HepG2 (cell line): ENCODE measurements at regions not wholly inside any gene's neighbourhood (a gene's known extent, or its start where the extent isn't known, plus 50 kb on each side); places are given as distances from the start of the nearest gene placed in this dataset.

Experiments used
- ATAC-seq: fragments of 200-7000 bp; cut with Tn5 transposase; 3 replicates; pipeline ENCODE4 v1.9.1; 2020; ENCODE audit warnings: mild to moderate bottlenecking, moderate library complexity
- BruUV-seq: library from RNA; stranded (reverse); fragments of 400-500 nt; replicated peaks from 2 replicates; lab custom pipeline; 2021; lab: Mats Ljungman, UMichigan
- CTCF ChIA-PET: fragments of 300-600 bp; formaldehyde crosslinking; extraction: SDS; loops from one replicate; lab custom pipeline; 2021; ENCODE audit warnings: low total read pairs, inconsistent platforms, low intra/inter-chr PET ratio; lab: Yijun Ruan, JAX
- POLR2A ChIA-PET: fragments of 350-600 bp; sonication (Branson Sonifier 250); formaldehyde crosslinking; loops from one replicate; lab custom pipeline; 2020; ENCODE audit warnings: antibody characterized with exemption, inconsistent platforms; lab: Yijun Ruan, JAX
- DNase-seq: peaks from one replicate; pipeline ENCODE4 v3.0.0-alpha.2; 2015; ENCODE audit warnings: low spot score
- FAIRE-seq: peaks from 3 replicates; lab custom pipeline; 2011; peaks lifted over from hg19 to GRCh38; lab: Jason Lieb, UNC
- H2AFZ ChIP-seq: one replicate; pipeline ENCODE4 v1.6.1; 2011; ENCODE audit warnings: low read length, inconsistent platforms
- H3K27ac ChIP-seq: fragments of 300-600 bp; 3 replicates; pipeline ENCODE4 v1.8.0; 2011; ENCODE audit warnings: mixed run types, mild to moderate bottlenecking, mixed read lengths, low read length, inconsistent platforms; ENCODE audit not compliant: insufficient read depth; ENCODE audit errors: extremely low read length
- H3K27me3 ChIP-seq, 2 experiments: fragments of 200-600 bp in 1 of 2; 2 replicates in 1 of 2; 3 replicates in 1 of 2; pipeline versions ENCODE4 v1.6.0 to v1.8.0; 2011; ENCODE audit warnings: low read length in 2 of 2, mild to moderate bottlenecking in 2 of 2, moderate library complexity in 2 of 2, inconsistent platforms in 1 of 2; ENCODE audit not compliant: insufficient read depth in 2 of 2, control insufficient read depth in 1 of 2
- H3K36me3 ChIP-seq, 2 experiments: fragments of 200-600 bp in 1 of 2; replicated peaks in 1 of 2; 2 replicates in 1 of 2; 3 replicates in 1 of 2; pipeline versions ENCODE4 v1.5.1 to v1.8.0; 2011; ENCODE audit warnings: low read length in 2 of 2, inconsistent platforms in 1 of 2; ENCODE audit not compliant: insufficient read depth in 2 of 2, control insufficient read depth in 1 of 2
- H3K4me1 ChIP-seq: 2 replicates; pipeline ENCODE4 v1.5.1; 2012; ENCODE audit warnings: low read length, inconsistent platforms; ENCODE audit not compliant: insufficient read depth
- H3K4me2 ChIP-seq: 2 replicates; pipeline ENCODE4 v1.6.0; 2011; ENCODE audit warnings: low read depth, low read length, inconsistent platforms
- H3K4me3 ChIP-seq, 3 experiments: fragments of 200-600 bp in 1 of 3; sonication (generic), shearing (Covaris generic) in 1 of 3; replicated peaks in 1 of 3; 2 replicates each; pipeline ENCODE4 v1.5.1; 2011 to 2016; ENCODE audit warnings: low read length in 3 of 3, inconsistent platforms in 2 of 3, low read depth in 2 of 3, mild to moderate bottlenecking in 2 of 3, control low read depth in 1 of 3, mixed read lengths in 1 of 3; ENCODE audit not compliant: insufficient read depth in 1 of 3
- H3K79me2 ChIP-seq: one replicate; pipeline ENCODE4 v1.6.1; 2011; ENCODE audit warnings: low read length, inconsistent platforms; ENCODE audit not compliant: insufficient read depth
- H3K9ac ChIP-seq: 2 replicates; pipeline ENCODE4 v1.6.0; 2011; ENCODE audit warnings: mild to moderate bottlenecking, low read depth, low read length, inconsistent platforms; ENCODE audit not compliant: insufficient read depth
- H3K9me3 ChIP-seq: 2 replicates; pipeline ENCODE4 v1.5.1; 2012; ENCODE audit warnings: mild to moderate bottlenecking, low read length
- H4K20me1 ChIP-seq: 2 replicates; pipeline ENCODE4 v1.6.0; 2011; ENCODE audit warnings: inconsistent platforms, mild to moderate bottlenecking, low read length, moderate library complexity; ENCODE audit not compliant: insufficient read depth
- ARHGAP35 ChIP-seq: sonication (generic); formaldehyde crosslinking; IDR thresholded peaks from 2 replicates; pipeline ENCODE4 v1.9.0; 2022; ENCODE audit warnings: mild to moderate bottlenecking, inconsistent platforms, moderate library complexity, missing genetic modification reagents, borderline replicate concordance
- DMAP1 ChIP-seq: IDR thresholded peaks from 2 replicates; pipeline ENCODE4 v1.6.1; 2016
- FOSL2 ChIP-seq: sonication (generic); formaldehyde crosslinking; IDR thresholded peaks from 2 replicates; pipeline ENCODE4 v1.4.0; 2020; ENCODE audit warnings: missing genetic modification reagents
- HDAC6 ChIP-seq: fragments of 200-600 bp; sonication (generic); IDR thresholded peaks from 2 replicates; pipeline ENCODE4 v1.7.0; 2017; ENCODE audit warnings: mild to moderate bottlenecking, antibody characterized with exemption, low read length, low read depth
- ISX ChIP-seq: sonication (generic); formaldehyde crosslinking; conservative IDR thresholded peaks from 2 replicates; pipeline ENCODE4 v1.5.0; 2020; ENCODE audit warnings: missing genetic modification reagents
- KDM5A ChIP-seq: fragments of 200-600 bp; sonication (generic); IDR thresholded peaks from 2 replicates; pipeline ENCODE4 v1.7.0; 2018; ENCODE audit warnings: antibody characterized with exemption, mild to moderate bottlenecking, low read length, borderline replicate concordance
- KDM6A ChIP-seq: IDR thresholded peaks from 2 replicates; pipeline ENCODE4 v1.6.1; 2016; ENCODE audit warnings: low read depth
- KMT2A ChIP-seq: sonication (generic); formaldehyde crosslinking; IDR thresholded peaks from 2 replicates; pipeline ENCODE4 v1.4.0; 2020; ENCODE audit warnings: missing genetic modification reagents
- NR2F2 ChIP-seq: IDR thresholded peaks from 2 replicates; pipeline ENCODE4 v1.6.1; 2012; ENCODE audit warnings: low read depth, inconsistent platforms, borderline replicate concordance
- ZMYM3 ChIP-seq: sonication (generic); formaldehyde crosslinking; IDR thresholded peaks from 2 replicates; pipeline ENCODE4 v1.5.1; 2020; ENCODE audit warnings: mild to moderate bottlenecking, missing genetic modification reagents
- ZNF234 ChIP-seq: sonication (generic); formaldehyde crosslinking; conservative IDR thresholded peaks from 2 replicates; pipeline ENCODE4 v1.5.1; 2020; ENCODE audit warnings: mild to moderate bottlenecking, missing genetic modification reagents
- ZNF546 ChIP-seq: sonication (generic); formaldehyde crosslinking; conservative IDR thresholded peaks from 2 replicates; pipeline ENCODE4 v1.8.1; 2023; ENCODE audit warnings: mild to moderate bottlenecking, missing genetic modification reagents
- ZNF777 ChIP-seq: sonication (generic); formaldehyde crosslinking; IDR thresholded peaks from 2 replicates; pipeline ENCODE4 v1.4.0; 2020; ENCODE audit warnings: missing genetic modification reagents
- WGBS: methylation state at CpG from one replicate; pipeline ENCODE4 v1.1.6; 2017; ENCODE audit warnings: low lambda C conversion rate; 5-methylcytosine and 5-hydroxymethylcytosine counted together
- in situ Hi-C: cut with HindIII; loops from 2 replicates; pipeline ENCODE4 v1.10.0; 2017; ENCODE audit warnings: low pct_unique_long_range_greater_than_20kb; ENCODE audit not compliant: extremely low pct_ligation_motif_present
- intact Hi-C: fragments of 100-400 bp; cut with micrococcal nuclease; formaldehyde crosslinking; loops from one replicate; pipeline ENCODE4 v1.10.0; 2022; ENCODE audit not compliant: unreplicated experiment
- TF ChIP-seq, protein P1 (sequence below): sonication (generic); formaldehyde crosslinking; IDR thresholded peaks from 2 replicates; pipeline ENCODE4 v1.8.0; 2023; ENCODE audit warnings: mild to moderate bottlenecking, missing genetic modification reagents

DNA sequence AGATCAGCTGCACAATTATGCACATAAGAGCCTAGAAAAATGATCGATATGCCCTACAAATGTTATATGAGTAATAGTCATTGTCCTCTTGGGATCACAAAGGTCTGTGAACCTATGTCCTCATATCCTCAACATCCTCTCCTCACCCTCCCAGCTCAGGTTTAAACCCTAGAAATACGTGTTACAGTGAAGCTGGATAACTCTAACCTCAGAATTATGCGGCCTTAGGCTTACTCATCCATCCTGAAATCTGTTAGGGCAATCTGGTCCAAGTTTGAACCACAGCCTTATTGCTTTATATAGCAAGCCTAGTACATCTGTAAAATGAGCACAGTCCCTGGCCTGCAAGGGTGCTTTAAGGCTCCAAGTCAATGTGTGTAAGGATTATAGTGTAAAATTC, 84.2 kb upstream of the FRMD4A start:
- BruUV-seq = no TSS peak
- no peaks in the 10 kb centered on the region for H3K4me1 ChIP-seq
- TF ChIP-seq ARHGAP35 (no peak), HDAC6 (no peak), NR2F2 (no peak), FOSL2 (CRISPR knock-in tag) (no peak)
- TF ChIP-seq, protein P1, sequence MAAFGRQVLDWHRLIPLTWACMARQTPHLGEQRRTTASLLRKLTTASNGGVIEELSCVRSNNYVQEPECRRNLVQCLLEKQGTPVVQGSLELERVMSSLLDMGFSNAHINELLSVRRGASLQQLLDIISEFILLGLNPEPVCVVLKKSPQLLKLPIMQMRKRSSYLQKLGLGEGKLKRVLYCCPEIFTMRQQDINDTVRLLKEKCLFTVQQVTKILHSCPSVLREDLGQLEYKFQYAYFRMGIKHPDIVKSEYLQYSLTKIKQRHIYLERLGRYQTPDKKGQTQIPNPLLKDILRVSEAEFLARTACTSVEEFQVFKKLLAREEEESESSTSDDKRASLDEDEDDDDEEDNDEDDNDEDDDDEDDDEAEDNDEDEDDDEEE = no peak
- no peak overlapping the region for H3K9ac ChIP-seq
- in situ Hi-C loops (no loop called here), intact Hi-C loops (no loop called here)
- H3K27me3 ChIP-seq = peaks cover 0 to 3% of the 10 kb centered on the region in 2 experiments; a peak in 1 of 5 replicates
- H3K27ac ChIP-seq = no peak overlapping the region
- H2AFZ ChIP-seq = no peak overlapping the region
- ChIA-PET CTCF (no interaction called here), POLR2A (no interaction called here)
- H3K79me2 ChIP-seq = no peaks in the 10 kb centered on the region
- no peak for ATAC-seq
- 11% methylated on average over 3 of the region's 3 CpGs for WGBS
- H3K4me3 ChIP-seq = no peak overlapping the region
- no peaks in the 10 kb centered on the region for H4K20me1 ChIP-seq
- no peak overlapping the region for H3K4me2 ChIP-seq
- H3K36me3 ChIP-seq = no peaks in the 10 kb centered on the region
- FAIRE-seq = no peak
- no peak for DNase-seq
- H3K9me3 ChIP-seq = no peaks in the 10 kb centered on the region

DNA sequence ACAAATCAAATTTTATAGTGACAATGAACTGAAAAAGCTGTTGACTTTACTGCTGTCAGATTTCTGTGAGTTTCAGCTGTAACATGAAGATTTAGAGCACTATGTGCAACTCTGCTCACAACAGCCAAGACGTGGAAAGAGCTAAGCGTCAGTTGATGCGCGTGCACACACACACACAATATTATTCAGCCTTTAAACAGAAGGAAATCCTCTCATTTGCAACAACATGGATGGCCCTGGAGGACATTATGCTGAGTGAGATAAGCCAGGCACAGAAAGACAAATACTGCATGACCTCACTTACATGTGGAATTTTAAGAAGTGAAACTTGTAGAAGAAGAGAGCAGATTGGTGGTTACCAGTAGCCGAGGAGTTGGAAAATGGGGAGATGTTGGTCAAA, 82.8 kb upstream of the FRMD4A start:
- H3K9me3 ChIP-seq = no peaks in the 10 kb centered on the region
- no peak overlapping the region for H3K27ac ChIP-seq
- no peaks in the 10 kb centered on the region for H4K20me1 ChIP-seq
- H3K36me3 ChIP-seq = no peaks in the 10 kb centered on the region
- no TSS peak for BruUV-seq
- no peak overlapping the region for H2AFZ ChIP-seq
- no peak for ATAC-seq
- H3K4me1 ChIP-seq = no peaks in the 10 kb centered on the region
- DNase-seq = no peak
- H3K27me3 ChIP-seq = peaks cover 0 to 3% of the 10 kb centered on the region in 2 experiments; a peak in 1 of 5 replicates
- ChIA-PET CTCF (no interaction called here), POLR2A (no interaction called here)
- H3K79me2 ChIP-seq = no peaks in the 10 kb centered on the region
- no peak overlapping the region for H3K9ac ChIP-seq
- FAIRE-seq = no peak
- intact Hi-C loops = no loop called here
- WGBS = 1% methylated on average over 5 of the region's 5 CpGs
- in situ Hi-C loops = no loop called here
- H3K4me3 ChIP-seq = no peak overlapping the region
- no peak overlapping the region for H3K4me2 ChIP-seq
- no peak for TF ChIP-seq KMT2A (CRISPR knock-in tag)
- TF ChIP-seq KDM6A (CRISPR knock-in tag) = no peak
- TF ChIP-seq DMAP1 = no peak
- no peak for TF ChIP-seq ZNF777 (CRISPR knock-in tag)
- TF ChIP-seq ISX (CRISPR knock-in tag) = no peak
- no peak for TF ChIP-seq ZNF234 (CRISPR knock-in tag)
- TF ChIP-seq ZNF546 = no peak
- TF ChIP-seq ZMYM3 = no peak
- TF ChIP-seq KDM5A = no peak
